NCI-H2227 (cell line): ENCODE measurements at regions not wholly inside any gene's neighbourhood (a gene's known extent, or its start where the extent isn't known, plus 50 kb on each side); places are given as distances from the start of the nearest gene placed in this dataset.
"Not testable (repeated sequence)": the region's sequence is repeated elsewhere in the genome, so short reads cannot be mapped to it uniquely, and the experiment has no call there.

ENCODE experiments used
- DNase-seq: peaks from one replicate; lab custom pipeline; 2025; ENCODE audit not compliant: unreplicated experiment; lab: John Stamatoyannopoulos, UW

DNA sequence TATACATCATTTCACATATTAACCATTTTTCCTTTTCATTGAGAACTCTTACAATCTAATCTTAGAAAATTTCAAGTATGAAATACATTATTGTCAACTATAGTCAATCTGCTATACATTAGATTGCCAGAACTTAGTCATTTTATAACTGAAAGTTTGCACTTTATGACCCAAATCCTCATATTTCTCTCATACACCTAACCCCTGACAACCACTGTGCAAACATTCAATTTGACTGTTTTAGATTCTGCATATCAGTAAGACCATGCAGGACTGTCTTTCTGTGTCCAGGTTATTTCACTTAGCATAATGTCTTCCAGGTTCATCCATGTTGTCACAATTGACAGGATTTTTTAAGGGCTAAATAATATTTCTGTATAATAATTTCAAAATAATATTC, 1299.0 kb upstream of the B3GALT2 start:
- DNase-seq = no peak

- no peak for DNase-seq
Observed at GRCh38 chr1:194478731-194479130, 1292.3 kb upstream of the B3GALT2 start.

DNA sequence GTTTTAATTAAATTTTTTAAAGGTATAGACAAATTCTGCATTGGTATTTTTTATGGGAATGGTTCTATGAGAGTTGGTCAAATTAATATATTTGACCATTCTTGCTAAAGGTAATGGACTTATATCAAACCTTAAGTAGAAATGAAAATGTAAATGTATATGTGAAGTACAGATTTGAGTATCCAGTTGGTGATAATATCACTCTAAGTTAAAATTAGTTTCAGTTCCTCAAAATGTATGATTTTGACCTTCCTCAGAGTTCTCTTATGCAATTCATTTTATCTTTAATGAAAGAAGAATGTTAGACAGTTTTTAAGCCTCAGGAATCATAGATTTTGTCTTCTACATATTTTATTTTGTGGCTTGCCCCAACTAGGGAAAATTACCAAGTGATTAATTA, 1291.5 kb upstream of the B3GALT2 start:
- DNase-seq = no peak

DNA sequence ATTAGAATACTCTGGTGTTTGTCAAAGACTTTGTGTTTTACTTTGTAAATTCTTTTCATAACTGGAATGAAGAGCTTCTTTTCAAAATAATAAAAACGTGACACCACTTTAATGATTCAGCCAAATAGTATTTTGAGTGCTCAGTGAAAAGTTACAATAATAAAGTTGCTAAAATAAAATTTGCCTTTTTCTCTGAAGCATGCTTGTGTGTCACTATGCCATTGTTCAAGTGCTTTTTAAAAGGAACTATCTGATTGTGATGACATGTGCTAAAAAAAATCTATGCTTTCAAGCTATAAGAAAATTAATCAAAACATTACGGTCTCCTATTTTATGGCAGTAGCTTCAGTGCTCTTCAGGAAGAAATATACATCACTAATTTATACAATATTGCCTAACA, 1290.5 kb upstream of the B3GALT2 start:
- no peak for DNase-seq

DNA sequence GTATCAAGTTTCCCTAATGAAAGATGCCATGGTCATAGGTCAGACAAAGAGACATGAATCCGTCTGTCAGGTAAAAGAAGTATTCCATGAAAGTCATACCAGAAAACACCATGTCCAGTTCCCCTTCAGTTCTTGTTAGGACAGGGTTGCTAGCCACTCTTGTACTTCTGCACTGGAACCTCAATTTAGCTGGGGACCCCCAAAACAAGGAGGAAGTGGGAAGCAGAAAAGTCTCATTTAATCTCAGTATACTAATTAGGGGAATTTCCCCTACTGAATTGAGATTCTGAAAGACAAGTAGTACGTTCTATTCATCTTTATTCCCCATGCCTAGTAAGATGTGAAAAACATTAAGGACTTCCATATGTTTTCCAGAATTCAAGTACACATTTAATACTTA, 1289.9 kb upstream of the B3GALT2 start:
- DNase-seq = no peak

- peak; percentile 3 for DNase-seq
Observed at GRCh38 chr1:194474701-194475100, 1288.3 kb upstream of the B3GALT2 start.

GRCh38 chr1:194473766-194474165, 1287.4 kb upstream of the B3GALT2 start:
- DNase-seq = no peak

GRCh38 chr1:194469282-194469681, 1282.9 kb upstream of the B3GALT2 start:
- no peak for DNase-seq

GRCh38 chr1:194466706-194467105, 1280.3 kb upstream of the B3GALT2 start:
- DNase-seq = no peak

DNA sequence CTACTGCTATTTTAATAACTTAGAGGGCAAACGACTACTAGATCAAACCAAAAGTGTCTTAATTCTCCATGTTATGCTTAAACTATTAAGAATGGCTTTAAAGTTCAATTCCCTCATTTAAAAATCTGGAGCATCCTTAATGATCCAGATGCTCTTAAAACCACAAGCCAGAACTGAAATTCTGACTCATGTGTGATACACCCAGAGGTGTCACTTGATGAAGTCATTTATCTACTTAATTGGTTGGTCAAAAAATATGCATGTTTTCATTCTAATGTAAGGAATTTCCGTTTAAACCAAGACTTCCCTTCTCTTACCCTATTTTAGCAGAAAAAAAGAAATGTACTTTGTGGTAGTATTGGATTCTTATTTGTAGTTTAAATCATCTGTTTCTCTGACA, 1261.2 kb upstream of the B3GALT2 start:
- no peak for DNase-seq

DNA sequence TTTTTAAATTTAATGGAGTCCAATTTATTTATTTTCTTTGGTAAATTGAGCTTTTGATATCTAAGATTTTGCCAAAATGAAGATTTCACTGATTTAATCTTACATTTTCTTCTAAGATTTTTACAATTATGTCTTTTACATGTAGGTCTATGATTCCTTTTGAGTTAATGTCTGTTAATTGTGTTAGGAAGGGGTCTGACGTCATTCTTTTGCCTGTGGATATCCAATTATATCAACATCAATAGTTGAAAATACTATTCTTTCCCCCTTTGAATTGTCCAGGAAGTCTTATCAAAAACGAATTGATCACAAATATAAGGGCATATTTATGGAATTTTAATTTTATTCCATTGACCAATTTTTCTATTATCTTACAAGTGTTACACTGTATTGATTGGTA, 1258.8 kb upstream of the B3GALT2 start:
- DNase-seq = no peak

DNA sequence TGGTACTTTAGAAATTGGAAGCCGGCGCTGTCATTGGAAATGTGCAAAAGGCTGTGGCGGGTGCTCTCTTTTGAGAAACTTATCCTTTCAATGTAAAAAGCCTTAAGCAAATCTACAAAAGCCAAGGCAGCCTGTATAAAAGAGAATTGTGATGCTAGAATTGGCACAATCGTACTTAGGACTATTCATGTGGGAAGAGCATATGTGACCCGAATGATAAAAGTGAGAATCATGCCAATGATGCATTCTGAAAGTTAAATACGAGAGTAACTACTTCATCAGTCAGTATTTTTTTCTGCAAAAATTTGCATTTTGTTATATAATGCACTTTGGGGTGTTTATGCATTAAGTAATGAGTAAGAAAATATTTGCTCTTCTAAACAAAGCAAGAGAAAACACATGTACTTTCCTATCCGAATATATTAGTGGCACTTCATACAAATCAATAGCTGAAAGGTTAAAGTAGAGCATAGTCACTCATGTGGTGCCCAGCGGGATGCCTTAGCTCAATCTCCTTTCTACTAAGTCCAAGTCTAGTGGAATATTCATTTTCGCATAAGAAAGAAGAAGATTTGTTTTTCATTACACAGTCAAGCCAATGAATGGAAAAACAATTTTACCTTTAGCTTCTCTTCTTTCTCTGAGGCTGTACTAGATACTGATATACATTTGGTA, 1256.6 kb upstream of the B3GALT2 start:
- DNase-seq = no peak

- DNase-seq = no peak
Observed at GRCh38 chr1:194437135-194437534, 1250.7 kb upstream of the B3GALT2 start.

GRCh38 chr1:194431121-194431520, 1244.7 kb upstream of the B3GALT2 start:
- DNase-seq = no peak

- no peak for DNase-seq
Observed at GRCh38 chr1:194420706-194421105, 1234.3 kb upstream of the B3GALT2 start.

DNA sequence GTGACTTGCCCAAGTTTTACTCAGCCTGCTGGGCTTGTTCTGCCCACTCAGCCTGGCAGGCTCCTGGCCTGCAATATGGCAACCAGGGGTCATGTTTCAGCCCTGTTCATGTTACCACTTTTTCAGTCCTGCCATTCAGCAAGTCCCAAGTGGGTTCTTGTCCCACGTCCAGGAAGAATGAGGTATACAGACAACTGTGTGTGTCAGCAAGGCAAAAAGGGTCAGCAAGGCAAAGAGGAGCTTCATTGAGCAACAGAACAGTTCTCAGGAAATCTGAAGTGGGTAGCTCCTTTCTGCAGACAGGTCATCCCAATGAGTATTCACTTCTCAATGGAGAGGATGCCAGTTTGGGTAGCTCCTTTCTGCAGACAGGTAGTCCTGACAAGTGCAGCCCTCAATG, 1233.3 kb upstream of the B3GALT2 start:
- DNase-seq = no peak

DNA sequence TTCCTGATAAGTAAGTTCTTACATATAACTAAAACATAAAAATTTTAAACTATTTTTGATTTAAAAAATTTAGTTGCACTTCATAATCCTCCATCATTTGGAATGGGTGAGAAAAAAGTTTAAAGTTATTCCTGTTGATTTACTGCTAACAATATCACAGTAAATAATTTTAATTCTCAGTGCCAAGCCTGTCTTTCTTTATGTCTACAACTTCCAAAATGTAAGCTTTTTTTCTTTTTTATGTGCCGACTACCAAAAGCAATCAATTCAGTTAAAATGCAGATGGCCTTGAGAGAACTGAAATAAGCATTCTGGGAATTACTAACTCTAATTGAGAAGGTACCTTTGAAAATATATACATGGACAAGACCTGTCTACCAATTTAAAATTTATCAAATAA, 1224.3 kb upstream of the B3GALT2 start:
- no peak for DNase-seq

DNA sequence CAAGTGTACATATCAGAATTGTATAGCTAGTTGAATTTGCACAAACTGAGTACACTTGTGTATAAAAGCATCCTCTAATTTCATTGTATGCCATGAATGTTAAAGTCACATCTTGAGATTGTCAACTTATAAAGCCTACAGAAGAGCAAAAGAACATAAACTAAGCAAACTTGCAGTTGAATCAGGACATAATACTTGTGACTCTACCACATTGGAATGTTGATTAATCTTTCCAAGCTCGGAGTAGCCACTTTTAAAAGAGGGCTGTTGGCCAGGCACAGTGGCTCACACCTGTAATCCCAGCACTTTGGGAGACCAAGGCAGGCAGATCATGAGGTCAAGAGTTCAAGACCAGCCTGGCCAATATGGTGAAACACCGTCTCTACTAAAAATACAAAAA, 1220.8 kb upstream of the B3GALT2 start:
- not testable (repeated sequence) for DNase-seq

GRCh38 chr1:194394676-194395075, 1208.3 kb upstream of the B3GALT2 start:
- no peak for DNase-seq

DNA sequence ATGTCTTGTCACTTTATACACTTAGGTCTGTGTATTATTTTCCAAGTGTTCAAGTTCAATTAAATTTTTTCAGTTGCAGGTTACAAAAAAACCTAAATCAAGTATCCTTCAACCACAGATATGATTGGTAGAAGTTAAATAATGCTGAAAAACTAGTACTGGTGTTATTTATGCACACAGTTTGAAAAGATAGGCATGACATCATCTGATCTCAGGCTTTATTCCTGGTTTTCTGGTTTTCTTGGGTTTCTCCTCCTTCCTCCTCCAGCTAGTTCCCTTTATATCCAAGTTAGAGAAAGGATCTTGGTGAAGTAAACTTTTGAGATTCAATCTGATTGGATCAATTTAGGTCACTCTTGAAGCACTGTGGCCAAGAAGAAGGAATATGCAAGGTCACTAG, 1201.1 kb upstream of the B3GALT2 start:
- DNase-seq = no peak

DNA sequence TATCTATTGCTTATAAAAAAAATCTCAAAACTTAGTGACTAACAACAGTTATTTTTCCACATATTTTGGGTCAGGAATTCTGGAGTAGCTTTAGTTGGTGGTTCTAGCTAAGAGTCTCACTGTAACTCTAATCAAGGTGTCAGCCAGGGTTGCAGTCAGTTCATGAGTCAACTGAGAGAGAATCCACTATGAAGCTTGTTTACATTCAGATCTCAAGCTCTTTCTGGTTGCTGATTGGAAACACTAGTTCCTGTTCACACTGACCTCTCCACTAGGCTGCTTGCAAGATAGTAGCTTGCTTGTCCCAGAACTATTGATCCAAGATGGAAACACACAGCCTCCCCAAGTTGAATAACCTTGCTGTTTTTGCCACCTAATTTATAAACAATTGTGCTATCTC, 1192.1 kb upstream of the B3GALT2 start:
- no peak for DNase-seq

DNA sequence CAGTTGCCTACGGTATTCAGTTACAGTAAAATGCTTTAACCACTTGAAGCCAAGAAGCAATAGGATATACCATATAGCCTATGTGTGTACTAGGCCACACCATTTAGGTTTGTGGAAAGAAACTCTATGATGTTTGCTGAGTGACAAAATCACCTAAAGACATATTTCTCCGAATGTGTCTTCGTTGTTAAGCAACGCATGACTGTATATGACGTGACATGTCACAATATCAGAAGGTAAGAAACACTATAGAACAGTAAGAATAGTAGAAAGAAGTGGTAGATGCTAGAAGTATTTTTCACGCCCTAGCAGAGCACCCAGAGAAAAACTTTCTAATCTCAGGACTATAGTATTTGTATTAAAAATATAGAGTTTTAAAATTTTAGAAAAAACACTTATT, 1188.2 kb upstream of the B3GALT2 start:
- DNase-seq = no peak

DNA sequence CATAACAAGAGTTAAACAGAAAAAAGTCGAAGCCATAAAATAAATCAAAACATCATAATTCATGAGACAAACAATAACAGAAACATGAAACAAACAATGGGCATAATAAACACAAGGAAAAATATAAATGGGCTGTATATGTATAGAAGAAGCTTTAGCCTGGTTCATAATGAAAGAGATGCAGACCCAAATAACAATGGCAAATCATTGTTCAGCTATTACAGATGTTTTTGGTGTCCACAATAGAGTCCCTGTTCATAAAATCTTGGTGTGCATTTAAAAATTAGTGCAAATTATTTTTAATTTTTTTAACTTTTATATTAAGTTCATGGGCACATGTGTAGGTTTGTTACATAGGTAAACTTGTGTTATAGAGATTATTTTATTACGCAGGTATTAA, 1185.9 kb upstream of the B3GALT2 start:
- DNase-seq = no peak

GRCh38 chr1:194369622-194370021, 1183.2 kb upstream of the B3GALT2 start:
- DNase-seq = no peak
